RWPE1 (cell line): ENCODE measurements at regions not wholly inside any gene's neighbourhood (a gene's known extent, or its start where the extent isn't known, plus 50 kb on each side); places are given as distances from the start of the nearest gene placed in this dataset.

ENCODE experiments used
- CTCF ChIA-PET: fragments of 350-600 bp; sonication (Branson Sonifier 250); formaldehyde crosslinking; extraction: SDS; loops from one replicate; lab custom pipeline; 2021; lab: Yijun Ruan, JAX
- POLR2A ChIA-PET: fragments of 400-600 bp; formaldehyde crosslinking; extraction: SDS; loops from one replicate; lab custom pipeline; 2020; ENCODE audit warnings: antibody characterized with exemption; ENCODE audit not compliant: low non-redundant PET; lab: Yijun Ruan, JAX
- DNase-seq: peaks from one replicate; pipeline ENCODE4 v3.0.0; 2012; ENCODE audit warnings: low spot score
- H3K27ac ChIP-seq: fragments of 450-650 bp; 2 replicates; pipeline ENCODE4 v1.5.1; 2017
- CTCF ChIP-seq: fragments of 450-650 bp; conservative IDR thresholded peaks from 2 replicates; pipeline ENCODE4 v1.5.1; 2017; ENCODE audit warnings: low read depth, mild to moderate bottlenecking

DNA sequence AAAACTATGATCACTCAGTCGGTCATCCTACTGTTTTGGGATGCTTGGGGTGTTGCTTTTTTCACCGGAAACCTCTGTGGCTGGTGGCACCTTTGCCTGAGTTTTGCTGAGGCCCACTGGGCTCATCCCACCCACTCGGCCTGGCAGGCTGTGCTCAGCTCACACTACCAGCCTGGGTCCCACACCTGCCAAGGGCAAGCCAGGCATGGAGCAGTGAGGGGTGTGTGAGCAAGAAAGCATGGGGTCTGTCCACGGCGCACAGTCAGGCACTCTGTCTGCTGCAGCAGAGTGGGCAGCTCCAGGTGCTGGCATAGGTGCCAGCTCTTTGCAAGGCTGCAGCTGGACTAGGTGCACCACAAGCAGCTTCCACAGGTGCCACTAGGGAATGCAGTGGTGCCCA lies 91.7 kb downstream of the TBXT start:
- H3K27ac ChIP-seq = no peak overlapping the region
- POLR2A ChIA-PET = no interaction called here
- TF ChIP-seq CTCF = no peak
- DNase-seq = no peak
- CTCF ChIA-PET = interaction anchor here (1.1 kb wide), 1 partner anchor 191 kb away, joined by 3 read pairs; no protein-coding TSS in a partner anchor

- POLR2A ChIA-PET = no interaction called here
- no peak overlapping the region for H3K27ac ChIP-seq
- CTCF ChIA-PET = interaction anchor here (0.6 to 1.1 kb wide), 3 partner anchors 190 to 280 kb away, joined by 3 to 4 read pairs (median 3); no protein-coding TSS in a partner anchor
These were observed 92.5 kb downstream of the TBXT start for GRCh38 chr6:166075186-166075585.

GRCh38 chr6:166073082-166073481 lies 94.6 kb downstream of the TBXT start:
- POLR2A ChIA-PET = no interaction called here
- H3K27ac ChIP-seq = no peak overlapping the region

More at GRCh38 chr6:166075186-166075585, 92.5 kb downstream of the TBXT start:
- no peak for DNase-seq
- no peak for TF ChIP-seq CTCF

DNA sequence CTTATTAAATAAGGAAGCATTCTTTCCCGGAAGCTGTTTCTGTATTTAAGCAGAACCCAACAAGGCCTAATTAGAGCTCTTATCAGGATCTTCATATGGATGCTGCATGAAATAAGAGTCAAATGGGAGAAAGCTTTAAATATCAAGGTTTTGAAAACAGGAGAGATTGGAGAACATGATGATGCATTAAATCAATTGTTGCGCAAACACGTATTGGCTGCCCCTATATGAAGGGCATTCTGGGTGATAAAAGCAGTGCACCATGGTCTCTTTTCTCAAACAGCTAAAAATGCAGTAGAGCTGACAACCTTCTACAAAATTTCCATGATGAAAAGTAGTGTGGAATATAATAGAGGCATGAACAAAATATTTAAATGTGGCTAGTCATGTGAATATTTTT lies 98.9 kb downstream of the TBXT start:
- POLR2A ChIA-PET = no interaction called here
- DNase-seq = no peak
- TF ChIP-seq CTCF = no peak
- no peak overlapping the region for H3K27ac ChIP-seq
- CTCF ChIA-PET = no interaction called here

More at GRCh38 chr6:166073082-166073481, 94.6 kb downstream of the TBXT start:
- DNase-seq = no peak
- no peak for TF ChIP-seq CTCF
- CTCF ChIA-PET = no interaction called here

DNA sequence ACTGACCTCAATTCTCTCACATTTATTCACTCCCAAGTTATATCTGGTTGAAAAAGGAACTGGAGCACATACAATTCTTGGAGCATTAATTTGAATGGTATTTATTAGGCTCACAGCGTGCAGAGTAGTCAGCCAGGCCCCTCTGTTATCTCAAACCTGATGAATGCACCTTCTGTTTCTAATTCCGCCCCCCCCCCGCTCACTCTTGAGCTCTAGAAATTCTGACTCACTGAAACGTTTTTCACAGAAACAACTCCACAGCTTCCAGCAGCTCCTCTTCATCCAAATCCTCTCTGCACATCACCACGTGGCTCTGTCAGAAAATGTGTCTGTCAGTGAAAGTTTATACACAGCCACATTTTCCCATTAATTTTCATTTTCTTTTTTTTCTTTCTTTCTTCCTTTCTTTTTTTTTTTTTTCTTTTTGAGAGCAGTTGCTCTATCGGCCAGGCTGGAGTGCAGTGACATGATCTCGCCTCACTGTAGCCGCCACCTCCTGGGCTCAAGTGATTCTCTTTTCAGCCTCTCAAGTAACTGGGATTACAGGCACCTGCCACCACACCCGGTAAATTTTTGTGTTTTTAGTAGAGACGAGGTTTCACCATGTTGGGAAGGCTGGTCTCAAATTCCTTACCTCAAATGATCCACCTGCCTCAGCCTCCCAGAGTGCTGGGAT lies 109.4 kb downstream of the TBXT start:
- no peak for TF ChIP-seq CTCF
- ChIA-PET CTCF (no interaction called here), POLR2A (no interaction called here)
- no peak for DNase-seq
- H3K27ac ChIP-seq = no peak overlapping the region

GRCh38 chr6:166057431-166057830 lies 110.2 kb downstream of the TBXT start:
- CTCF ChIA-PET = no interaction called here
- no peak overlapping the region for H3K27ac ChIP-seq
- POLR2A ChIA-PET = no interaction called here
- TF ChIP-seq CTCF = no peak
- no peak for DNase-seq
